B cell (primary cell): ENCODE measurements at regions not wholly inside any gene's neighbourhood (a gene's known extent, or its start where the extent isn't known, plus 50 kb on each side); places are given as distances from the start of the nearest gene placed in this dataset.

Source experiments
- ATAC-seq: fragments of 200-7000 bp; cut with Tn5 transposase; one replicate; pipeline ENCODE4 v1.10.0; 2021; ENCODE audit warnings: low read depth, mild to moderate bottlenecking, moderate number of reproducible peaks, moderate library complexity
- CTCF ChIA-PET: fragments of 350-600 bp; sonication (Branson Sonifier 250); formaldehyde crosslinking; loops from one replicate; lab custom pipeline; 2021; ENCODE audit warnings: antibody characterized with exemption, inconsistent platforms; lab: Charles Lee
- POLR2A ChIA-PET: fragments of 350-600 bp; sonication (Branson Sonifier 250); formaldehyde crosslinking; loops from one replicate; lab custom pipeline; 2021; ENCODE audit warnings: antibody characterized with exemption; lab: Charles Lee
- DNase-seq: peaks from one replicate; pipeline ENCODE4 v3.0.0; 2013
- H2AFZ ChIP-seq: 2 replicates; pipeline ENCODE4 v1.6.1; 2012; ENCODE audit warnings: mild to moderate bottlenecking, low read depth, low read length; ENCODE audit not compliant: insufficient read depth, poor library complexity, severe bottlenecking
- H3K27ac ChIP-seq, 2 donors: 1 replicate in 1 of 2; 2 replicates in 1 of 2; pipeline ENCODE4 v1.5.1; 2012 to 2013; ENCODE audit warnings: low read length in 2 of 2, mild to moderate bottlenecking in 2 of 2, moderate library complexity in 1 of 2
- H3K27me3 ChIP-seq, 4 experiments: fragments of 200-600 bp in 1 of 4; sonication (generic) in 1 of 4; replicated peaks in 1 of 4; 1 replicate in 2 of 4; 2 replicates in 2 of 4; pipeline versions ENCODE4 v1.6.1 to v1.7.0; 2013 to 2016; ENCODE audit warnings: low read length in 3 of 4, mild to moderate bottlenecking in 2 of 4, mixed read lengths in 1 of 4, moderate library complexity in 1 of 4; ENCODE audit not compliant: insufficient read depth in 4 of 4, control insufficient read depth in 3 of 4; ENCODE audit errors: control extremely low read depth in 1 of 4
- H3K36me3 ChIP-seq, 2 experiments: replicated peaks in 1 of 2; 1 replicate in 1 of 2; 2 replicates in 1 of 2; pipeline versions ENCODE4 v1.6.1 to v1.7.1; 2013; ENCODE audit warnings: low read length in 1 of 2; ENCODE audit not compliant: insufficient read depth in 2 of 2, control insufficient read depth in 1 of 2; ENCODE audit errors: control extremely low read depth in 1 of 2, extremely low read depth in 1 of 2
- H3K4me1 ChIP-seq, 2 donors: fragments of 200-600 bp in 1 of 2; sonication (generic) in 1 of 2; 1 replicate in 1 of 2; 2 replicates in 1 of 2; pipeline versions ENCODE4 v1.5.1 to v1.6.1; 2013 to 2017; ENCODE audit warnings: low read length in 2 of 2; ENCODE audit not compliant: control insufficient read depth in 2 of 2, insufficient read depth in 2 of 2
- H3K4me2 ChIP-seq: replicated peaks from 2 replicates; pipeline ENCODE3; 2012; ENCODE audit warnings: mild to moderate bottlenecking, low read depth, low read length; ENCODE audit not compliant: poor library complexity, severe bottlenecking
- H3K4me3 ChIP-seq, 5 experiments: fragments of 200-600 bp in 1 of 5; sonication (generic) in 1 of 5; 1 replicate in 3 of 5; 2 replicates in 2 of 5; pipeline versions ENCODE4 v1.5.1 to v1.7.0; 2011 to 2016; ENCODE audit warnings: low read length in 4 of 5, mild to moderate bottlenecking in 4 of 5, low read depth in 2 of 5, control low read depth in 1 of 5, moderate library complexity in 1 of 5; ENCODE audit not compliant: insufficient read depth in 1 of 5; ENCODE audit errors: control extremely low read depth in 1 of 5, extremely low read depth in 1 of 5
- H3K79me2 ChIP-seq: fragments of 200-600 bp; sonication (generic); one replicate; pipeline ENCODE4 v1.6.0; 2016; ENCODE audit warnings: low read length; ENCODE audit not compliant: control insufficient read depth, insufficient read depth
- H3K9ac ChIP-seq: fragments of 200-600 bp; sonication (generic); 2 replicates; pipeline ENCODE4 v1.6.1; 2017; ENCODE audit warnings: mild to moderate bottlenecking, low read length, moderate library complexity
- H3K9me3 ChIP-seq, 3 donors: one replicate each; pipeline versions ENCODE4 v1.6.1 to v1.7.1; 2013; ENCODE audit warnings: low read length in 2 of 3; ENCODE audit not compliant: control insufficient read depth in 2 of 3, insufficient read depth in 1 of 3; ENCODE audit errors: control extremely low read depth in 1 of 3
- H4K20me1 ChIP-seq: 2 replicates; pipeline ENCODE4 v1.6.0; 2012; ENCODE audit warnings: mild to moderate bottlenecking, low read length; ENCODE audit not compliant: insufficient read depth, control insufficient read depth, poor library complexity, severe bottlenecking
- H3K27ac Mint-ChIP-seq: one replicate; pipeline ENCODE4 v1.8.0; 2021; ENCODE audit warnings: mixed read lengths
- H3K27me3 Mint-ChIP-seq: one replicate; pipeline ENCODE4 v1.8.0; 2021; ENCODE audit warnings: mixed read lengths
- H3K4me1 Mint-ChIP-seq: one replicate; pipeline ENCODE4 v1.8.0; 2021; ENCODE audit warnings: mixed read lengths
- H3K4me3 Mint-ChIP-seq: one replicate; pipeline ENCODE4 v1.8.0; 2021; ENCODE audit warnings: mixed read lengths
- H3K9me3 Mint-ChIP-seq: one replicate; pipeline ENCODE4 v1.8.0; 2022; ENCODE audit warnings: mixed read lengths; ENCODE audit not compliant: insufficient read depth
- EZH2 ChIP-seq: IDR thresholded peaks from 2 replicates; pipeline ENCODE4 v1.6.1; 2012; ENCODE audit warnings: borderline replicate concordance, low read depth, mild to moderate bottlenecking, moderate library complexity, low read length; ENCODE audit not compliant: insufficient read depth, poor library complexity, severe bottlenecking
- WGBS: methylation state at CpG from one replicate; pipeline ENCODE4 v1.1.5; 2013; ENCODE audit warnings: missing lambda C conversion rate; ENCODE audit not compliant: insufficient coverage; 5-methylcytosine and 5-hydroxymethylcytosine counted together
- intact Hi-C: fragments of 100-400 bp; cut with micrococcal nuclease; formaldehyde crosslinking; loops from one replicate; pipeline ENCODE4 v1.10.0; 2022
- TF ChIP-seq, protein P1 (sequence below): fragments of 200-600 bp; IDR thresholded peaks from one replicate; pipeline ENCODE4 v1.8.0; 2022; ENCODE audit warnings: antibody characterized with exemption, mild to moderate bottlenecking

DNA sequence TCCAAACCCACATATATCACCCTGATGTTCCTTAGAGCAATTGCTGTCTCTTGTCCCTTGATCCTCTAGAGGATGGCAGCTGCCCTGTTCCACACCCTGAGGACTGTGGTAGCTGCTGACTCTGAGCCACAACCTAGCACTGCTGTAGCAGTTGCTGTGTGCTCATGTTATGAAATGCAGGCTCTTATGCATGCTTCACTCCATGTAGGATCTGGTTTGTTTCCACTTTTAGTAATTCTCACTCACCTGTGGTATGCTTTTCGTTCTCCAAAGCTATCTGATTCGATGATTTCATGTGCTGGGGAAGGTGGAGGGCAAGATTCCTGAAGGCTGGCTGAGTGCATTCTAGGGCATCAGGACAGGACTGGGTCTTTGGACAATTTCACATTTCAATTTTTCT, 649.0 kb upstream of the RAB6C start:
- H3K36me3 ChIP-seq: no peaks in the 10 kb centered on the region
- H3K9me3 ChIP-seq: no peaks in the 10 kb centered on the region
- no peak overlapping the region for H2AFZ ChIP-seq
- no peaks in the 10 kb centered on the region for H3K4me1 ChIP-seq
- DNase-seq: no peak
- 45% methylated on average over 2 of the region's 2 CpGs for WGBS
- ChIA-PET POLR2A (no interaction called here), CTCF (no interaction called here)
- H3K79me2 ChIP-seq: no peaks in the 10 kb centered on the region
- H4K20me1 ChIP-seq: no peaks in the 10 kb centered on the region
- H3K4me1 Mint-ChIP-seq: no peaks in the 10 kb centered on the region
- no peak overlapping the region for H3K4me3 ChIP-seq
- no peaks in the 10 kb centered on the region for H3K27me3 ChIP-seq
- no peak overlapping the region for H3K27ac Mint-ChIP-seq
- peaks cover 5% of the 10 kb centered on the region for H3K9me3 Mint-ChIP-seq
- intact Hi-C loops: no loop called here
- H3K27me3 Mint-ChIP-seq: no peaks in the 10 kb centered on the region
- no peak for ATAC-seq
- no peak overlapping the region for H3K27ac ChIP-seq
- no peak overlapping the region for H3K4me3 Mint-ChIP-seq
- no peak overlapping the region for H3K9ac ChIP-seq
- TF ChIP-seq, protein P1, sequence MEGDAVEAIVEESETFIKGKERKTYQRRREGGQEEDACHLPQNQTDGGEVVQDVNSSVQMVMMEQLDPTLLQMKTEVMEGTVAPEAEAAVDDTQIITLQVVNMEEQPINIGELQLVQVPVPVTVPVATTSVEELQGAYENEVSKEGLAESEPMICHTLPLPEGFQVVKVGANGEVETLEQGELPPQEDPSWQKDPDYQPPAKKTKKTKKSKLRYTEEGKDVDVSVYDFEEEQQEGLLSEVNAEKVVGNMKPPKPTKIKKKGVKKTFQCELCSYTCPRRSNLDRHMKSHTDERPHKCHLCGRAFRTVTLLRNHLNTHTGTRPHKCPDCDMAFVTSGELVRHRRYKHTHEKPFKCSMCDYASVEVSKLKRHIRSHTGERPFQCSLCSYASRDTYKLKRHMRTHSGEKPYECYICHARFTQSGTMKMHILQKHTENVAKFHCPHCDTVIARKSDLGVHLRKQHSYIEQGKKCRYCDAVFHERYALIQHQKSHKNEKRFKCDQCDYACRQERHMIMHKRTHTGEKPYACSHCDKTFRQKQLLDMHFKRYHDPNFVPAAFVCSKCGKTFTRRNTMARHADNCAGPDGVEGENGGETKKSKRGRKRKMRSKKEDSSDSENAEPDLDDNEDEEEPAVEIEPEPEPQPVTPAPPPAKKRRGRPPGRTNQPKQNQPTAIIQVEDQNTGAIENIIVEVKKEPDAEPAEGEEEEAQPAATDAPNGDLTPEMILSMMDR: no peak
- no peak for TF ChIP-seq EZH2
- H3K4me2 ChIP-seq: no peak overlapping the region

DNA sequence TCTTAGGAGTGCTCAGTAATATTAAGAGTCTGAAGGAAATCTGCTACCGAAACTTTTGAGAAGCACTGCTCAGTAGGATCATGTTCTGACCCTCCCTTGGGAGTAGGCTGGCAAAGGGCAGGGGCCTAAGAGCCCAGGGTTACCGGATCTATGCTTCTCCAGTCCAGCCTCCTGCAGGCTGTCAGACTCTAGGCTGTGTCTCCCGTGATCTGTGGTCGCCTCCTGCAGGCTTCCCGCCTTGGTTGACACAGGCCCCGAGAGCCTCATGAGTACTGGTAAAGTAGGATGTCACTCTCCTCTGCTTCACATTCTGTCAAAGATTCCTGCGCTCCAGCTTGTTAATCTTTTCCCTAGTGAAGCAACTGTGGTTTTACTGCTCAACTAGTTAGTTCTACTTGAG, 647.8 kb upstream of the RAB6C start:
- Histone ChIP-seq H3K36me3 (no peaks in the 10 kb centered on the region), H3K27ac (no peak overlapping the region), H3K4me3 (no peak overlapping the region), H3K79me2 (no peaks in the 10 kb centered on the region), H3K4me1 (no peaks in the 10 kb centered on the region), H2AFZ (no peak overlapping the region), H3K9me3 (peaks cover 0 to 2% (median 0%) of the 10 kb centered on the region in 3 donors), H4K20me1 (no peaks in the 10 kb centered on the region), H3K9ac (no peak overlapping the region), H3K27me3 (no peaks in the 10 kb centered on the region), H3K4me2 (no peak overlapping the region)
- Mint-ChIP-seq H3K27ac (no peak overlapping the region), H3K4me3 (no peak overlapping the region), H3K9me3 (peaks cover 8% of the 10 kb centered on the region), H3K27me3 (no peaks in the 10 kb centered on the region), H3K4me1 (no peaks in the 10 kb centered on the region)
- WGBS: 82% methylated on average over 2 of the region's 7 CpGs
- no peak for TF ChIP-seq EZH2
- TF ChIP-seq, protein P1: no peak
- DNase-seq: no peak
- CTCF ChIA-PET: no interaction called here
- POLR2A ChIA-PET: no interaction called here
- no peak for ATAC-seq
- intact Hi-C loops: no loop called here
